GM19324 (cell line): ENCODE measurements at regions not wholly inside any gene's neighbourhood (a gene's known extent, or its start where the extent isn't known, plus 50 kb on each side); places are given as distances from the start of the nearest gene placed in this dataset.

Experiments used
- ATAC-seq: cut with Tn5 transposase; IDR thresholded peaks from one replicate; pipeline ENCODE4 v1.9.1; 2021; ENCODE audit warnings: mild to moderate bottlenecking, moderate library complexity; ENCODE audit not compliant: unreplicated experiment, low FRiP score

GRCh38 chr18:41155910-41156851 lies 798.9 kb upstream of the PIK3C3 start:
- ATAC-seq = no peak

DNA sequence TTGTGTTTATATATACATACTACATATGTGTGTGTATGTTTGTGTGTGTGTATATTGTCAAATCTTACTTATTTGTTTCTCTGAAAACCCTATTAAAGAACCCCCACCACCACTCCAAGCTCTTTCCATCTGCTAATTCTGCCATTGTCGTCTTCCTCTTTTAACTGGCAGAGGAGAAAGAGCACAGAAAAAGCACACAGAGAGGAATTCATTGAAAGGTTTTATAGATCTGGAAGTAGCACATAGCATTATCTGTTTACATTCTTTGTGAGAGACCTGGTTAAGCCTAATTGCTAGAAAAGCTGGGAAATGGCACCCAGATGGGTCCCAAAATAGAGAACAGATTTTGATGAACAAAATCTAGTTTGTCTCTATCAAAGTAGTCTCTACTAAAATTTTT lies 800.0 kb upstream of the PIK3C3 start:
- ATAC-seq = no peak

DNA sequence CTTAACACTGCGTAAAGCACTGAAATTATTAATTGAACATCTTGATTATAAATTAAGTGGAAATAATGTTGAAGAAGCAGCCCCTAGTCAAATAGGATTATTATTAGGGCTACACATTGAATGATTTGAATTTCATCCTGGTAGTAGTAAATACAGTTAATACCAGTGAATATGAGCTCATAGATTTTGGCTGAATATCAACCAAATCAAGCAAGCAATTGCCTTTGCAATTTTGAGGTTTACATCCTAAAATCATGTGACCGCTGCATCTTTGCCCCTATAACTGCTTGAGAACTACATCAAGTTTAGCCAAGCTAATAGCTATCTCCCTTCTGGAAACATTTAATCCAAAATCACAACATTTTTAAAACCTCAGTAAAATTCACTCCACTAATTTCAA lies 801.2 kb upstream of the PIK3C3 start:
- no peak for ATAC-seq

DNA sequence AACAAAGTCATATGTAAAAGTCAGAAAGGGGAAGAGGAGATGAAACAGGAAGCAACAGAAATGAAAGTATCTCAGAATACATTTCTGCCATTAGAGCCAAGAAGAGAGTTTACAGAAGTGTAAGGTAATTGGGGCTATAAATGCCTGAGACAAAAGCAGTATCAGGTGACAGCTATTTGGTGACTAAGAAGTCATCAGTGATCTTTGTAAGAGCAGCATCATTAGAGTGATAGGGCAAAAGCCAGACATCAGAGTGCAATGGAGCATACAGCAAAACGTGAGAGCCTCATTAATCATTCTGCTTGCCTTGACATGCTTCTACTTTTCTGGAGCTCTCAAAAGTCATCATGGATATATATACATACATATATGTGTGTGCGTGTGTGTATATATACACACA lies 804.7 kb upstream of the PIK3C3 start:
- no peak for ATAC-seq

- ATAC-seq = no peak
These were observed 808.7 kb upstream of the PIK3C3 start for GRCh38 chr18:41146301-41146700.

- ATAC-seq = no peak
These were observed 809.5 kb upstream of the PIK3C3 start for GRCh38 chr18:41145516-41145915.

GRCh38 chr18:41144441-41144840 lies 810.6 kb upstream of the PIK3C3 start:
- no peak for ATAC-seq

GRCh38 chr18:41140506-41140905 lies 814.5 kb upstream of the PIK3C3 start:
- no peak for ATAC-seq

DNA sequence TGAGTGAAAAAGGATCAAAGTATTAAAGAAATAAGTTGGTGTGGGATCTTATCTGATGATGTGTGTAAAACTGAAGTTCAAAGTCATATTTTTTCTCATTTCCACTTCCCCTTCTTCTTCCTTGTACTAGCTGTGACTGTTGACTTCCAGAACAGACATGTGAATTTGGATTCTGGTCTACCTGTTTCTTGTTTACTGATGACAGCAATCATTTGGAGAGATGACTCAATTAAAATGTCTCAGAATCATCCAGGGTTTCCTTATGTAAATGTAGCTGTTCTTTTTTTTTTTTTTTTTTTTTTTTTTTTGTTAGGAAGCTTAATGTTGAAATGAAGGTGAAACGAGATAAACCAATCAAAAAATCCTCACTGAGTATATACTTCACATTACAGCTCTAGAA lies 819.9 kb upstream of the PIK3C3 start:
- no peak for ATAC-seq

GRCh38 chr18:41134426-41134825 lies 820.6 kb upstream of the PIK3C3 start:
- no peak for ATAC-seq

GRCh38 chr18:41131050-41131449 lies 824.0 kb upstream of the PIK3C3 start:
- ATAC-seq = no peak

GRCh38 chr18:41128545-41128944 lies 826.5 kb upstream of the PIK3C3 start:
- no peak for ATAC-seq

GRCh38 chr18:41128126-41128525 lies 826.9 kb upstream of the PIK3C3 start:
- ATAC-seq = no peak

- no peak for ATAC-seq
These were observed 828.3 kb upstream of the PIK3C3 start for GRCh38 chr18:41126541-41127235.

- no peak for ATAC-seq
These were observed 833.8 kb upstream of the PIK3C3 start for GRCh38 chr18:41121116-41121826.

DNA sequence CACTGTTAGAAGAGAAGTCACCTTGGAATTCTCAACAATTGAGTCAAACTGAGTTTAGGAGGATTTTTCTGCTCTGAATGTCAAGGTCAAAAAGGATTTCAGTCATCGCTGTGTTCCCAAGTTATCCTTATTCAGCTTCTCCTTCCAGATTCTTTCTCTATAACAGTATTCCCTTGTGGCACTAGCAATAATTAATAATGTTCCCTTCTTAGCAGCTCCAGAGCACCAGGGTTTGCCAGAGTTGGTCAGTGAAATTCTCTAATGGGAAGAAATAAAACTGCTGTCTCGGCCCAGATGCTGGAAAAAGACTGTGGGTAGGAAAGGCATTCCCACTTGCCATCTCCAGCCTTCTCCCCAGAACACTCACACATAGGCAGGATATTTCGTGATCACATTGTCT lies 836.0 kb upstream of the PIK3C3 start:
- ATAC-seq = no peak

GRCh38 chr18:41113885-41114482 lies 841.0 kb upstream of the PIK3C3 start:
- no peak for ATAC-seq

DNA sequence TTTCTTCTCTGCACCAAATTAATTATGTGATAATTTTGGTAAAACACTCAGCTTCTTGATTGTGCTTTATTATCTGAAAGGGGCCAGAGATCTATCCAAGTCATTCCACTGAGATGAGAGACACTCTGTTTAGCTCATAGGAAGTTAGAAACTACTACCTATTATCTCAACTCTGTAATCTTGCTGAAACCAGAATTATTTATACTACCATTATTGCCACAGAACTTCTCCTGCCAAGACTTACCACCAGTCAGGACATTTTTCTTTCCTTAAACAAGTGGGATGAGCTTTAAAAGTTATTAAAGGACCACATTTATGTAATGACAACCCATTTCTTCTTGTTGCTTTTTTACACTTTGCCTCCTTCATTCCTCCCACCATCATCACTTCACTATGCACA lies 855.6 kb upstream of the PIK3C3 start:
- no peak for ATAC-seq

DNA sequence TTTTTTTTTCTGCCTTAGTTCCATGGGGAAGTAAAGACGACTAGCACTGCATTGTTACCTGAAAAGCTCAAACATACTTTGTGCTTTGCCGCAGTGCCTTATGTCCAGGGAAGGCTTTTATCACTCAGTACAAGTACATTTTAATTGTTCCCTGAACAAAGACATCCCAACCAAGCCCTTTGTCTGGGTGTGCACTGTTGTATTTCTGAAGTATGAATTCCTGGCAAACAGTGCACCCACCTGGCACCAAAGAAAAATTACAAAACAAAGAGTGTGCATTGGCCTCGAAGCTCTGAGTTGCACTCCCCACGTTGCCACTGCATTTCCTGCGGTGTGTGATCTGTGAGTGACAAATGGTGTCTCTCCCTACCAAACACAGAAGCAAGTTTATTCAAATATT lies 858.5 kb upstream of the PIK3C3 start:
- ATAC-seq = no peak

GRCh38 chr18:41077076-41077475 lies 878.0 kb upstream of the PIK3C3 start:
- ATAC-seq = no peak

DNA sequence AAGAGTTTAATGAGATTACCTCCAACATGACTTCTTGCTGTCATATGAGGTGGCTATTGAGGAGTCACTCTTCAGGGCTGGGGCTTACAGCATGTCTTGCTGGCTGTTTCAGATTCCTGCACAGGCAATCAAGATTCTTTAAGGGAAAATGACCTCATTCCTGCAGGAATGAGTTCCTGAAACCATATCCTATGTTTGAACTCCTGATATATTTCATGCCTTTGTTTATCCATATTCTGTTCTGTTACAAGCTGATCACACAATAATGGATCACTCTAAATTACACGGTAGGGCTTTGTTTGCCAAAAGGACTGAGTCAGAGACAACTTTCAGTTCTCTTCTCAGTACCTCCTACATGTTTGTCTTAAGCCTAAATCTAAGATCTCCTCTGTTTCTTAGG lies 879.8 kb upstream of the PIK3C3 start:
- ATAC-seq = no peak
